ENCODE measurements at regions not wholly inside any gene's neighbourhood (a gene's known extent, or its start where the extent isn't known, plus 50 kb on each side); places are given as distances from the start of the nearest gene placed in this dataset.

DNA sequence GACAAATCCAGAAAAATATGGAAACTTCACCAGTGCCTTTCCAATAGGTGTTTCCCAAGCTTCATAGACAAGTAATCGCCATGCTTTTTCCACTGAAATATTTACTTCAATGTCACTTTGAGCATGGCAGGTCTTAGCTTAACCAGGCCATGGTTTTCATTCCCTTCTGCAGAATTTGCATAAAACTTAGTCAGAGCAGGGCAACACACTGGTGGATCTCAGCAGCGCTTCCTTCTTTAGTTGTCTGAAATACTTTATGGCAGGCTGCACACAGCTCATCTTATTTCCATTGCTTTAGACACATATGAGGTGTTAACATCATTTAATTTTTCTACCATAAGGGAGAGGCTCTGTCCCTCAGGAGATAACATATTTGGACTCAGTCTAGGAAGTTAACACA is 102.9 kb upstream of the AHR start:
- TF ChIP-seq, protein P1, sequence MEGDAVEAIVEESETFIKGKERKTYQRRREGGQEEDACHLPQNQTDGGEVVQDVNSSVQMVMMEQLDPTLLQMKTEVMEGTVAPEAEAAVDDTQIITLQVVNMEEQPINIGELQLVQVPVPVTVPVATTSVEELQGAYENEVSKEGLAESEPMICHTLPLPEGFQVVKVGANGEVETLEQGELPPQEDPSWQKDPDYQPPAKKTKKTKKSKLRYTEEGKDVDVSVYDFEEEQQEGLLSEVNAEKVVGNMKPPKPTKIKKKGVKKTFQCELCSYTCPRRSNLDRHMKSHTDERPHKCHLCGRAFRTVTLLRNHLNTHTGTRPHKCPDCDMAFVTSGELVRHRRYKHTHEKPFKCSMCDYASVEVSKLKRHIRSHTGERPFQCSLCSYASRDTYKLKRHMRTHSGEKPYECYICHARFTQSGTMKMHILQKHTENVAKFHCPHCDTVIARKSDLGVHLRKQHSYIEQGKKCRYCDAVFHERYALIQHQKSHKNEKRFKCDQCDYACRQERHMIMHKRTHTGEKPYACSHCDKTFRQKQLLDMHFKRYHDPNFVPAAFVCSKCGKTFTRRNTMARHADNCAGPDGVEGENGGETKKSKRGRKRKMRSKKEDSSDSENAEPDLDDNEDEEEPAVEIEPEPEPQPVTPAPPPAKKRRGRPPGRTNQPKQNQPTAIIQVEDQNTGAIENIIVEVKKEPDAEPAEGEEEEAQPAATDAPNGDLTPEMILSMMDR (IDR thresholded peaks at IDR 0.05), result no peak
- no peak for TF ChIP-seq CEBPB (IDR thresholded peaks at IDR 0.05)
- no peak for TF ChIP-seq MAFK (IDR thresholded peaks at IDR 0.05; ENCODE audit: partially characterized antibody)
- TF ChIP-seq EP300 (IDR thresholded peaks at IDR 0.05), result no peak
- TF ChIP-seq HDAC2 (IDR thresholded peaks at IDR 0.05), result no peak
- TF ChIP-seq MYC (IDR thresholded peaks at IDR 0.05; ENCODE audit: borderline replicate concordance, low read length), result no peak
- no peak for TF ChIP-seq POLR2A (IDR thresholded peaks at IDR 0.05; ENCODE audit: low read length)
- TF ChIP-seq, protein P2, sequence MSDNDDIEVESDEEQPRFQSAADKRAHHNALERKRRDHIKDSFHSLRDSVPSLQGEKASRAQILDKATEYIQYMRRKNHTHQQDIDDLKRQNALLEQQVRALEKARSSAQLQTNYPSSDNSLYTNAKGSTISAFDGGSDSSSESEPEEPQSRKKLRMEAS (IDR thresholded peaks at IDR 0.05), result no peak
- no peak for TF ChIP-seq RAD21 (conservative IDR thresholded peaks at IDR 0.05 in 1 of 2, IDR thresholded peaks at IDR 0.05 in 1 of 2)
- TF ChIP-seq FOSB (CRISPR knock-in tag; IDR thresholded peaks at IDR 0.05), result no peak
- no peak for TF ChIP-seq KDM5A (IDR thresholded peaks at IDR 0.05)
- TF ChIP-seq, protein P3, sequence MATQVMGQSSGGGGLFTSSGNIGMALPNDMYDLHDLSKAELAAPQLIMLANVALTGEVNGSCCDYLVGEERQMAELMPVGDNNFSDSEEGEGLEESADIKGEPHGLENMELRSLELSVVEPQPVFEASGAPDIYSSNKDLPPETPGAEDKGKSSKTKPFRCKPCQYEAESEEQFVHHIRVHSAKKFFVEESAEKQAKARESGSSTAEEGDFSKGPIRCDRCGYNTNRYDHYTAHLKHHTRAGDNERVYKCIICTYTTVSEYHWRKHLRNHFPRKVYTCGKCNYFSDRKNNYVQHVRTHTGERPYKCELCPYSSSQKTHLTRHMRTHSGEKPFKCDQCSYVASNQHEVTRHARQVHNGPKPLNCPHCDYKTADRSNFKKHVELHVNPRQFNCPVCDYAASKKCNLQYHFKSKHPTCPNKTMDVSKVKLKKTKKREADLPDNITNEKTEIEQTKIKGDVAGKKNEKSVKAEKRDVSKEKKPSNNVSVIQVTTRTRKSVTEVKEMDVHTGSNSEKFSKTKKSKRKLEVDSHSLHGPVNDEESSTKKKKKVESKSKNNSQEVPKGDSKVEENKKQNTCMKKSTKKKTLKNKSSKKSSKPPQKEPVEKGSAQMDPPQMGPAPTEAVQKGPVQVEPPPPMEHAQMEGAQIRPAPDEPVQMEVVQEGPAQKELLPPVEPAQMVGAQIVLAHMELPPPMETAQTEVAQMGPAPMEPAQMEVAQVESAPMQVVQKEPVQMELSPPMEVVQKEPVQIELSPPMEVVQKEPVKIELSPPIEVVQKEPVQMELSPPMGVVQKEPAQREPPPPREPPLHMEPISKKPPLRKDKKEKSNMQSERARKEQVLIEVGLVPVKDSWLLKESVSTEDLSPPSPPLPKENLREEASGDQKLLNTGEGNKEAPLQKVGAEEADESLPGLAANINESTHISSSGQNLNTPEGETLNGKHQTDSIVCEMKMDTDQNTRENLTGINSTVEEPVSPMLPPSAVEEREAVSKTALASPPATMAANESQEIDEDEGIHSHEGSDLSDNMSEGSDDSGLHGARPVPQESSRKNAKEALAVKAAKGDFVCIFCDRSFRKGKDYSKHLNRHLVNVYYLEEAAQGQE (IDR thresholded peaks at IDR 0.05), result no peak
- no peak for TF ChIP-seq GATA3 (IDR thresholded peaks at IDR 0.05; ENCODE audit: borderline replicate concordance)
- TF ChIP-seq KDM1A (IDR thresholded peaks at IDR 0.05; ENCODE audit: low read depth), result no peak
